ENCODE measurements at regions not wholly inside any gene's neighbourhood (a gene's known extent, or its start where the extent isn't known, plus 50 kb on each side); places are given as distances from the start of the nearest gene placed in this dataset.
"Not testable (repeated sequence)": the region's sequence is repeated elsewhere in the genome, so short reads cannot be mapped to it uniquely, and the experiment has no call there.

DNA sequence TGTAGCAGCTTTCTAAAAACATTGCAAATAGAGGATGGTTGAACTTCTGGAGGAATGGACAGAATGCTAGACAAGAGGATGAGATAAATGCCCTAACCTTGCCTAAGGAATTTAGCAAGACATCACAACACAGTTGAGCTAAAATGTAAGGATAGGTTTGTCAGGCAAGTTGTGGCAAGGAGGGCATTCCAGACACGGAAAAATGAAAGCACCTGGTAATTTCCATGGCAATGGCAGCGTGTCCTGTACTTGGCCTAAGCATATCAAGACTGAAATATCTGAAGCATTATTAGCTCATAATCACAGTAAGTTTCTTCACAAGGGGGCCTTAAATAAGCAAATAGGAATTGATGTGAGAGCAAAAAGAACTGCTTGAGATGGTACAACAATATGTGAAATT is 105.1 kb upstream of the USP25 start:
- no peak for DNase-seq

DNA sequence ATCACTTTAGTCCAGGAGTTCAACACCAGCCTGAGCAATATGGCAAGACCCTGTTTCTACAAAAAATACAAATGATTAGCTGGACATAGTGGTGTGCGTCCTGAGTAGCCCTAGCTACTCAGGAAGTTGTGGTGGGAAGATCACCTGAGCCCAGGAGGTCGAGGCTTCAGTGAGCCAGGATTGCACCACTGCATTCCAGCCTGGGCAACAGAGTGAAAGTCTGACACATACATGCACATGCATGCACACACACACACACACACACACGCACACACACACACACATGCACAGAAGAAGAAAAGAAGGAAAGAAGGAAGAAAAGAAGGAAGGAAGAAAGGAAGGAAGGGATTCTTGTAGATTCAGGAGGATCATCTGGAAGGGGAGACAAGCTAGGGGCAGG is 104.4 kb upstream of the USP25 start:
- DNase-seq, result no peak

DNA sequence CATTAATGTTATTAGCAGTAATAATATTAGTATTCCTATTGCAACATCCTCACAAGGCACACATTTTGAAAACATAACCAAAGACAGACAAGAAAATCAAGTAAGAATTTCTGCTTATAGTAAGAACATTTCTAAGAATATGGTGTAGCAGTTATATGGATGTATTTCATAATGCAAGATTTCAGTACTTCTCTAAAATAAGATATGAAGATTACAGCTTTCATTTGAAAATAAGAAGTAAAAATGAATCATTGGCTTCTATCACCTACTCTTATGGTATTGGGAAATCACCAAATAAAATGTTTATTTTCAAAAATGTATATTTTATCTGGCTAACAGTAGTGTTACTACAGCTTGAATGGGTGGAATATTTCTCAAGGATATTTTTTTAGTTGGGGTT is 103.8 kb upstream of the USP25 start:
- no peak for DNase-seq

- no peak for DNase-seq
Observed at GRCh38 chr21:15627011-15627410, 102.8 kb upstream of the USP25 start.

DNA sequence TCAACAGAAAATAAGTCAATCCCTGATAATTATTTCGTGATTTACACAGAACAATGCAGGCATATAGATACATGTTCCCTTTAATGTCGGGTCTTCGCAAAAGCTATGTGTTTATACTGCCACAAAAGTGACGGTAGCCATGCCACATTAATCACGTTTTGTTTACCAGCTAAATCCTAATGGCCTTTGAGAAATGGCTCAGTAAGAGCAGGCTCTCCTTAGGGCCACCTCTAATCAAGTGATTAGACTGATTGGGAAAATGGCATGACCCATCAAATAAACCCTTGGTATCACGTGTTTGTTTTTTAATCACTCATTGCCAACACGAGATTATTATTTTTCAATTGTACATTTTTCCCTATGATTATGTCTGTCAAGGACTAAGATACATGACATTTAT is 102.0 kb upstream of the USP25 start:
- no peak for DNase-seq

- DNase-seq, result no peak
Observed at GRCh38 chr21:15631342-15631741, 98.4 kb upstream of the USP25 start.

GRCh38 chr21:15634541-15634940 is 95.2 kb upstream of the USP25 start:
- not testable (repeated sequence) for DNase-seq

DNA sequence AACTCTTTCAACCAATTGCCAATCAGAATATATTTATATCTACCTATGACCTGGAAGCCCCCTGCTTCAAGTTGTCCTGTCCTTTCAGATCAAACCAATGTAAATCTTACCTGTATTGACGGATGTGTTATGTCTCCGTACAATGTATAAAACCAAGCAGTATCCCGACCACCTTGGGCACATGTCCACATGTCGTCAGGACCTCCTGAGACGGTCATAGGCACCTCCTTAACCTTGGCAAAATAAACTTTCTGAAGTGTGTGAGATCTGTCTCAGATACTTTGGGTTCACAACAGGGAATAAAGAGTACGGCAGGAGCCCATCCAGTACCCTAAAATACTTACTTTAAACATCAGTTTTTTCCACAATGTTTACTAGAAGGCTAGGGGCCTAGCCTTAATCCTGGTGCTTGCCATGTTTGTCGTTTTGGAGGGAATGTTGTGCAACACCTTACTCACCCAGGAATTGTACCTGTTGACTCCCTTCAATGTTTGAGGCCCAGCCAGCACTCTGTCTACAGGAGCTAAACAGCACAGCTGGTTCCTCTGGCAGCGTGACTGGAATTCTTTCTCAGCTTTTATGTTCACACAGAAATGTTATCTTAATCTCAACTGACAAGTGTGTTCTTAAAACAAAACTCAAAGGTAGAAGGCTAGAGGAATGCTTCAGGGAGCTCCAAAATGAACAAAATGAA is 90.8 kb upstream of the USP25 start:
- no peak for DNase-seq

GRCh38 chr21:15640113-15640512 is 89.7 kb upstream of the USP25 start:
- DNase-seq, result not testable (repeated sequence)

GRCh38 chr21:15644489-15644888 is 85.3 kb upstream of the USP25 start:
- DNase-seq, result no peak

GRCh38 chr21:15645830-15646229 is 84.0 kb upstream of the USP25 start:
- no peak for DNase-seq

DNA sequence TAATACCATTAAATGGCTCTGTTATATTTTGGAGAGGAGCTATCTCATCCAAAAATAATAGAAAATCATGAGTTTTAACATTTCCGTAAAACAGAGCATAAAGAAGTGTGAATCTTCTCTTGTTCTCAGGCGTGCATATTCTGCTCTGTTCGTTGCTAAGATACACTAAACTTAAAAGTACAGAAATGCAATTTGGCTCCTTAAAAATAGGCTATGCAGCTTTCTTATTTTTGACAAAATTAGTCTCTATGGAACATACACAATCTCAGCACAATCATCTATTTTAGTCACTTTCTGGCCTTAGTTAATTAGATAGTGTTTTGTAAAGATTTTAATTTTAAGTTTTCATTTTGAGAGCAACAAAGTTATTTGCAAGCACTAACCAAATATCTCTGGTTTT is 79.0 kb upstream of the USP25 start:
- no peak for DNase-seq

GRCh38 chr21:15651172-15651571 is 78.6 kb upstream of the USP25 start:
- no peak for DNase-seq

DNA sequence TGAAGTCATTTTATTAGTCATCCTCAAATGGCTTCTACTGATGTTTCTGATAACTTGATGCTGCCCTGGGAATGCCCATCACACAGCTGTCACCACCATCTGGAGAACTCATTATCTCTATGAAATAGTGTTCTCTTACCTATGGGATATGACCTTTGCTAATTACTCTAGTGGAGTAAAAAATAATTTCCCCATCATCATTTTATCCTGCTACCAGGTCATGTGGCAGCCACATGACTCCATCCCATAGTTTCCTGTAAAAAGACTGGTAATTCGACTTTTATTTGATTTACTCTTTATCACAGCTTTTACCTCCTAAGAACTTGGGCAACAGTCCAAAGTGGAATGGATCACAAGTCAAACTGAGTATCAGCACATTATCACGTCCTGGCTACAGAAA is 76.1 kb upstream of the USP25 start:
- DNase-seq, result no peak

DNA sequence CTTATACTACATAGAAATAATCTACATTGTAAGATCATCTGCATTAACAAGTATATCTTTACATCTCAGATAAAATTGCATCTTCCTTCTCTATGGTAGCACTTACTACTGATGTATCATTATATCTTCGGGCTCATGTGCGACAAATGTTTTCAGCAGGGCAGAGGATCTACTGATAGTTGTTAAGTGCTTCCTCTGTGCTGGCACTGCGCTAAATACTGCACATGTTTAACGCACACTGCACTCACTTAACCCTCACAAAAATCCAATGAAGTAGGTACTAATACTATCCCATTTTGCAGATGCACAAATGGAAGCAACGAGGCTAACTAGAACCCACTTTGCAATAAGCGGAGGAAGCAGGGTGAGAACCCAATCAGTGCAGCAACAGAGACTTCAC is 75.6 kb upstream of the USP25 start:
- no peak for DNase-seq

DNA sequence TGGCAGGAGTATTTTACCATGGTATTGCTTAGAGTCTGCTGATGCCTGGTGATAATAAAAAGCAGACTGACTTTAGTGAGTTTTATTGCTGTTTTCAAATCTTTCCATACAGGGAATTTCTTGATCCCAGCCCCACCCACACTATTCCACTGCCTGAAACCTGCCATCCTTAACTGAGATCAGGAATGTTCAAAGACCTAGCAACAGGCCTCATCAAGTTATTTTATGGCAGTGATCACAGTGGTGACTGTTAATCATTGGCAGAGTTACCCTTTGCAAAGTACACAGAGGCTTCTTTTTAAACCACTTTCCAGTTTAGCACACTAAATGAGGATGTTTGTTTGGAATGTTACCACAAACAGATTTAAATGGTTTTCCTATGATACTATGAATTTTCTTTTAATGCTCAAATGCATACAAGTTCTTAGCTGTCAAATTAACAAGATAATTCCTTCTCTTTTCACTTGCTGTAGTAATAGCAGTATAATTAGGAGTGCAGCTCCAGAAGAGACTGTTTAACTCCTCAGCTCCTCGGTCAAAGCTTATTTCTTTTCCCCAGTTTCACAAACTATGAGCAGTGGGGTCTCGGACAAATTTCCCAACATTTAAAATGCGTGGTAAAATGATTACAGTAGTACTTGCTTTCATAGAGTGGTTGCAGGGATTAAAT is 69.9 kb upstream of the USP25 start:
- DNase-seq, result no peak

- no peak for DNase-seq
Observed at GRCh38 chr21:15660423-15660804, 69.4 kb upstream of the USP25 start.

DNA sequence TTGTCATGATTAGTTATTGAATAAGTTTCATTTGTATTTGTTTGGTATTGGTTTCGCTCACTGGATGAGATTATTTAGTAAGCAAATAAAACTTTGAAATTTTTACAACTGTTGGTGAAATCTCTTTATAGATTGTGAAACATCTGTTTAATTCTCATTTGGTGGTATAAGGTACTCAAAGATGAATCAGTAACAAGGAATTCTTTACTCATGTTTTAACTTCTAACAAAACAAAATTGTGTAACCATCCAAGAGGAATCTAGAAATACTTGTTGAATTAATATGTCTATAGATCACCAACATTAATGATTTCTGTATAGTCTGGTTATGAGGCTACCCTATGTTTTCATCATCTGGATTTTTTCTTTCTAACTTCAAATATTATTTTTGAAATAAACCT is 62.8 kb upstream of the USP25 start:
- DNase-seq, result no peak

DNA sequence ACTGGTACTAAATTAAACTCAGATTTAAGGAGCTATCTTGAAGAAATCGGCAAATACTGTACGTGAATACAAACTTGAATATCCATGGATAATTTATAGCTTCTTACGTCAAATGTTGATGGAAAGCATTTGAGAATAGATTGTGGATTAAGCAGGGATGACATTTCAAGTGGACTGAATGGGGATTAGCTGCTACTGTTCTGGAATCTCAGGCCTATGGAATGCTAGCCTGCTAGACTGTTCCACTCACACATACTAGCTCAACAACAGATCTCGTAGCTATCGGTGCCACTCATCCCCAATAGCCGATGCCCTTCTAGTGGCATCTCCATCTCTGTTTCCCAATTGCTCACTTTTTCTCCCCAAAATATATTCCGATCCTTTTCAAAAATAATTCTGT is 62.0 kb upstream of the USP25 start:
- no peak for DNase-seq

GRCh38 chr21:15669247-15669646 is 60.5 kb upstream of the USP25 start:
- DNase-seq, result no peak

GRCh38 chr21:15671188-15671587 is 58.6 kb upstream of the USP25 start:
- DNase-seq, result no peak

DNA sequence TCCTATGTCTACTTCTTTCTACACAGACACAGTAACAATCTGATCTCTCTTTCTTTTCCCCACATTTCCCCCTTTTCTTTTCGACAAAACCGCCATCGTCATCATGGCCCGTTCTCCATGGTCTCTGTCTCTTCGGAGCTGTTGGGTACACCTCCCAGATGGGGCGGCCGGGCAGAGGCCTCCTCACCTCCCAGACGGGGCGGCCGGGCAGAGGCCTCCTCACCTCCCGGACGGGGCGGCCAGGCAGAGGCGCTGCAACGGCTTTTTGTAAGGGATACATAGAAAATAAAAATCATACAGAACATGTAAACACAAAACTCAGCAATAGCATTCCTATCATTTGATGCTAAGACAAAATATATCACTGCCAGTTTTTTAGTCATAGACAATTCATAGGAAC is 57.2 kb upstream of the USP25 start:
- DNase-seq, result not testable (repeated sequence)

DNA sequence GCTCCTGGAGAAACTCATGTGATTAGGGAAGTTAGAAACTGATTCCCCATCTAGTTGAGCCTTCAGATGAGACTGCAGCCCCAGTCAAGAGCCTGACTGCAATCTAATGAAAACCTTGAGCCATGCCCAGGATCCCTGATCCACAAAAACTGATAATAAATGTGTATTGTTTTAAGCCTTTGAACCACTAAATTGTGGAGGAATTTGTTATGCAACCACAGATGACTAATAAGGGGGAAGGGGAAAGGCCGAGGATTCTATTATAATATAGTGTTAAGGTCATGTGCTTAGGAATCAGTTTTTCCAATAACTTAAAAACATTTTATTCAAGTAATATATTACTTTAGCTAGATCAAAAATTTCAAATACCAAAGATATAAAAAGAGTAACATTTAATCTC is 52.8 kb upstream of the USP25 start:
- DNase-seq, result no peak

DNA sequence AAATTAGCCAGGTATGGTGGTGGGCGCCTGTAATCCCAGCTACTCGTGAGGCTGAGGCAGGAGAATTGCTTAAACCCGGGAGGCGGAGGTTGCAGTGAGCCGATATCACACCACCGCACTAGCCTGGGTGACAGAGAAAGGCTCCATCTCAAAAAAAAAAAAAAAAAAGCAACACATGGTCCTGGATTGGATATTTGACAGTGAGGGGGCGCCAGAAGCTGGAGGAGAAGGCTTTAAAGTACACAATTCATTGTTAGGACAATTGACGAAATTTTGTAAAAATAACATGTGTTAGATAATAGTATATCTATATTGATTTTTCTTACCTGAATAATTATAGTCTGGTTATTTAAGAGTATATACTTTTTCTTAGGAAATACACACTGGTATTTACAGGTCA is 50.2 kb upstream of the USP25 start:
- no peak for DNase-seq

Data from occipital lobe (tissue), 1 donor.